Loucy (cell line): ENCODE measurements at regions not wholly inside any gene's neighbourhood (a gene's known extent, or its start where the extent isn't known, plus 50 kb on each side); places are given as distances from the start of the nearest gene placed in this dataset.

ENCODE experiments used
- H2AFZ ChIP-seq: fragments of 200-600 bp; sonication (generic); 2 replicates; pipeline ENCODE4 v1.6.0; 2016; ENCODE audit warnings: antibody characterized with exemption, mild to moderate bottlenecking, low read length, moderate library complexity
- H3F3A ChIP-seq: fragments of 200-600 bp; 2 replicates; pipeline ENCODE4 v1.6.0; 2016; ENCODE audit warnings: antibody characterized with exemption, low read depth, mild to moderate bottlenecking
- H3K27me3 ChIP-seq: fragments of 200-600 bp; sonication (generic); 2 replicates; pipeline ENCODE4 v1.6.1; 2014; ENCODE audit warnings: low read length, mild to moderate bottlenecking; ENCODE audit not compliant: insufficient read depth, poor library complexity, severe bottlenecking
- H3K36me3 ChIP-seq: fragments of 200-600 bp; sonication (generic); 2 replicates; pipeline ENCODE4 v1.6.1; 2016; ENCODE audit warnings: low read length; ENCODE audit not compliant: insufficient read depth
- H3K4me1 ChIP-seq: fragments of 200-600 bp; sonication (generic); 2 replicates; pipeline ENCODE4 v1.5.1; 2014; ENCODE audit warnings: low read length, mild to moderate bottlenecking; ENCODE audit not compliant: insufficient read depth, poor library complexity, severe bottlenecking
- H3K4me2 ChIP-seq: fragments of 200-600 bp; sonication (generic); 2 replicates; pipeline ENCODE4 v1.6.0; 2014; ENCODE audit warnings: antibody characterized with exemption, low read length, low read depth, mild to moderate bottlenecking; ENCODE audit not compliant: poor library complexity, severe bottlenecking
- H3K4me3 ChIP-seq: fragments of 200-600 bp; sonication (generic); 2 replicates; pipeline ENCODE4 v1.5.1; 2014; ENCODE audit warnings: low read length, mild to moderate bottlenecking, mixed read lengths; ENCODE audit not compliant: poor library complexity, severe bottlenecking
- H3K79me2 ChIP-seq: fragments of 200-600 bp; sonication (generic); 2 replicates; pipeline ENCODE4 v1.6.1; 2014; ENCODE audit warnings: low read length; ENCODE audit not compliant: insufficient read depth
- H3K9ac ChIP-seq: fragments of 200-600 bp; sonication (generic); 2 replicates; pipeline ENCODE4 v1.6.0; 2014; ENCODE audit warnings: mild to moderate bottlenecking, low read depth, low read length, moderate library complexity; ENCODE audit not compliant: poor library complexity, severe bottlenecking
- H3K9me2 ChIP-seq: fragments of 200-600 bp; sonication (generic); replicated peaks from 2 replicates; pipeline ENCODE4 v1.6.1; 2016; ENCODE audit warnings: low read depth, low read length, mixed read lengths
- H3K9me3 ChIP-seq: fragments of 200-600 bp; sonication (generic); 2 replicates; pipeline ENCODE4 v1.6.1; 2014; ENCODE audit warnings: mild to moderate bottlenecking, antibody characterized with exemption, low read length, low read depth; ENCODE audit not compliant: insufficient read depth
- H4K20me1 ChIP-seq: fragments of 200-600 bp; sonication (generic); 2 replicates; pipeline ENCODE4 v1.6.0; 2014; ENCODE audit warnings: antibody characterized with exemption, low read length, mild to moderate bottlenecking; ENCODE audit not compliant: insufficient read depth, poor library complexity, severe bottlenecking
- CTCF ChIP-seq: fragments of 200-600 bp; sonication (generic); conservative IDR thresholded peaks from 2 replicates; pipeline ENCODE4 v1.5.1; 2014; ENCODE audit warnings: mild to moderate bottlenecking, antibody characterized with exemption, low read length
- EZH2phosphoT487 ChIP-seq: fragments of 200-600 bp; IDR thresholded peaks from 2 replicates; pipeline ENCODE4 v1.6.1; 2018; ENCODE audit warnings: antibody characterized with exemption, mild to moderate bottlenecking, moderate library complexity, borderline replicate concordance

- Histone ChIP-seq H3K9me2 (no peaks in the 10 kb centered on the region), H3K4me1 (no peaks in the 10 kb centered on the region), H3K36me3 (no peaks in the 10 kb centered on the region), H3K9ac (no peak overlapping the region), H3F3A (no peaks in the 10 kb centered on the region), H3K79me2 (no peaks in the 10 kb centered on the region), H3K4me2 (no peak overlapping the region), H2AFZ (no peak overlapping the region), H3K27me3 (no peaks in the 10 kb centered on the region), H3K9me3 (no peaks in the 10 kb centered on the region; the same call in 1 of the 2 replicates), H3K4me3 (no peak overlapping the region), H4K20me1 (no peaks in the 10 kb centered on the region)
- TF ChIP-seq CTCF: no peak
- TF ChIP-seq EZH2phosphoT487: no peak
Observed at GRCh38 chr1:37305108-37305507, 169.3 kb upstream of the ZC3H12A start.

DNA sequence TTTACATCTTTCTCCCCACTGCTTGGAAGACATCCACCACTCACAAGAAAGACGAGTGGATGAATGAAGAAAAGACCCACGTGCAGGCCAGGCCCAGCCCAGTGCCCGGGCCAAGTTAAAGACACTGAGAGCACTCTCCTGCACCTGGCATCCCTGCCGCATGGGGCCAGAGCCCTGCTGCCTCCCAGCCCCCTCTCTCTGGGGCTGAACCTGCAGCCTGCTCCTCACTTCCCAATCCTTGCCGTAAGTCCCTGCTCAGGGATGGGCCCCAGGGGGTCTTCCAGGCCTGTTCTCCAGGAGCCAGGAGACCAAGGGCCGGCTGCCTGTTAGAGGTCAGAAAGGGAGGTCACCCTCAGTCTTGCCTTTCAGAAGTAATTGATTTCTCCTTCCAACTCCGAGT is 168.5 kb upstream of the ZC3H12A start:
- TF ChIP-seq EZH2phosphoT487: no peak
- no peak for TF ChIP-seq CTCF
- H2AFZ ChIP-seq: no peak overlapping the region

DNA sequence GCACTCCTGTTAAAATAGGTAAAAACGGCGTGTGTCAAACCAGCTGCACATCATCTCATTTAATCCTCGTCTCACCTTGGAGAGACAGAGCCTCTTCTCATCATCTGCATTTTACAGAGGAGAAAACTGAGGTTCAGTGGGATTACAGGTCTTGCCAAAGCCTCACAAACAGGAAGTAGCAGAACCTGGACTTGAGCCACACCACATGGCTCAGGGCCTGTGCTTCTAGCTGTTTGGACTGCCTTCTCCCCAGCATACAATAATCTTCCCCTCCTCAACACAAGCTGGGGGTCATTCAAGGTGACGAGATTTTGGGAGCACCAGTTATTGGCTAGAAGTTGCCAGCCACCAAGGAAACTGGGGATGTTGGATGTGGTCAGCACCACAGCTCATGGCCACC is 167.9 kb upstream of the ZC3H12A start:
- Histone ChIP-seq H3K9me3 (no peaks in the 10 kb centered on the region), H3K36me3 (no peaks in the 10 kb centered on the region), H2AFZ (no peak overlapping the region), H3F3A (no peaks in the 10 kb centered on the region), H4K20me1 (no peaks in the 10 kb centered on the region), H3K79me2 (no peaks in the 10 kb centered on the region), H3K9me2 (no peaks in the 10 kb centered on the region), H3K4me1 (no peaks in the 10 kb centered on the region), H3K9ac (no peak overlapping the region), H3K27me3 (no peaks in the 10 kb centered on the region), H3K4me2 (no peak overlapping the region), H3K4me3 (no peak overlapping the region)
- TF ChIP-seq CTCF: no peak
- no peak for TF ChIP-seq EZH2phosphoT487

More for the DNA sequence above, 168.5 kb upstream of the ZC3H12A start:
- Histone ChIP-seq H3F3A (no peaks in the 10 kb centered on the region), H3K9me3 (no peaks in the 10 kb centered on the region), H4K20me1 (no peaks in the 10 kb centered on the region), H3K27me3 (no peaks in the 10 kb centered on the region), H3K4me1 (no peaks in the 10 kb centered on the region), H3K4me2 (no peak overlapping the region), H3K36me3 (no peaks in the 10 kb centered on the region), H3K9ac (no peak overlapping the region), H3K79me2 (no peaks in the 10 kb centered on the region), H3K4me3 (no peak overlapping the region), H3K9me2 (no peaks in the 10 kb centered on the region)
